Fibroblast of skin of abdomen (primary cell): ENCODE measurements at regions not wholly inside any gene's neighbourhood (a gene's known extent, or its start where the extent isn't known, plus 50 kb on each side); places are given as distances from the start of the nearest gene placed in this dataset.

Source experiments
- DNase-seq: peaks from one replicate; pipeline ENCODE4 v3.0.0-alpha.2; 2013

GRCh38 chr14:39957987-39958386 is 525.8 kb upstream of the FBXO33 start:
- DNase-seq: no peak

GRCh38 chr14:39957290-39957689 is 525.1 kb upstream of the FBXO33 start:
- DNase-seq: no peak

- no peak for DNase-seq
Measured at GRCh38 chr14:39956372-39956771, 524.1 kb upstream of the FBXO33 start.

- no peak for DNase-seq
Measured at GRCh38 chr14:39948235-39948634, 516.0 kb upstream of the FBXO33 start.

- peak; percentile 1 for DNase-seq
Measured at GRCh38 chr14:39946807-39947206, 514.6 kb upstream of the FBXO33 start.

- DNase-seq: no peak
Measured at GRCh38 chr14:39939023-39939422, 506.8 kb upstream of the FBXO33 start.

GRCh38 chr14:39912192-39913100 is 480.2 kb upstream of the FBXO33 start:
- no peak for DNase-seq

- DNase-seq: no peak
Measured at GRCh38 chr14:39897657-39898056, 465.4 kb upstream of the FBXO33 start.

- no peak for DNase-seq
Measured at GRCh38 chr14:39890026-39890425, 457.8 kb upstream of the FBXO33 start.

- DNase-seq: no peak
Measured at GRCh38 chr14:39884091-39884490, 451.9 kb upstream of the FBXO33 start.

GRCh38 chr14:39880965-39881364 is 448.7 kb upstream of the FBXO33 start:
- DNase-seq: no peak

GRCh38 chr14:39880106-39880695 is 448.0 kb upstream of the FBXO33 start:
- DNase-seq: no peak

GRCh38 chr14:39877577-39878190 is 445.5 kb upstream of the FBXO33 start:
- no peak for DNase-seq

GRCh38 chr14:39876916-39877315 is 444.7 kb upstream of the FBXO33 start:
- DNase-seq: no peak

- no peak for DNase-seq
Measured at GRCh38 chr14:39875028-39875427, 442.8 kb upstream of the FBXO33 start.

GRCh38 chr14:39873791-39874190 is 441.6 kb upstream of the FBXO33 start:
- no peak for DNase-seq

GRCh38 chr14:39868949-39869348 is 436.7 kb upstream of the FBXO33 start:
- DNase-seq: no peak

- DNase-seq: no peak
Measured at GRCh38 chr14:39868251-39868650, 436.0 kb upstream of the FBXO33 start.

- no peak for DNase-seq
Measured at GRCh38 chr14:39863441-39863840, 431.2 kb upstream of the FBXO33 start.

- no peak for DNase-seq
Measured at GRCh38 chr14:39861696-39862095, 429.5 kb upstream of the FBXO33 start.

GRCh38 chr14:39861229-39861600 is 429.0 kb upstream of the FBXO33 start:
- DNase-seq: no peak

GRCh38 chr14:39860596-39861228 is 428.5 kb upstream of the FBXO33 start:
- no peak for DNase-seq

- DNase-seq: no peak
Measured at GRCh38 chr14:39859314-39859713, 427.1 kb upstream of the FBXO33 start.
